ENCODE measurements at regions not wholly inside any gene's neighbourhood (a gene's known extent, or its start where the extent isn't known, plus 50 kb on each side); places are given as distances from the start of the nearest gene placed in this dataset.
"Not testable (repeated sequence)": the region's sequence is repeated elsewhere in the genome, so short reads cannot be mapped to it uniquely, and the experiment has no call there.

- no peak for DNase-seq
These were observed 397.6 kb downstream of the GBE1 start for GRCh38 chr3:81363816-81364215.

- DNase-seq: no peak
These were observed 407.3 kb downstream of the GBE1 start for GRCh38 chr3:81354119-81354518.

DNA sequence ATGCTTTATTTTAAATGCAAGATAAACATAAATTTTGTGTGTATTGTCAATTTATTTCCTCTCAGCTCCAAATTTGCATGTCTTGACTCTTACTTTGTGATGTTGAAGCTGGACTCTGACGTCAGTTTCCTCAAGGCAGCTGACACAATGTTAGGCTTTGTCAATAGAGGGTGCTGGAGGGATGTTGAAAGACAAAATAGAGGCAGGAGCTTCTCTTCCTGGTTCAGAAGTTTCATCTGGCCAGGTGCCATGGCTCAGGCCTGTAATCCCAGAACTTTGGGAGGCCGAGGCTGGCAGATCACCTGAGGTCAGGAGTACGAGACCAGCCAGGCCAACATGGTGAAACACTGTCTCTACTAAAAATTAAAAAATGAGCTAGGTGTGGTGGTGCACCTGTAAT, 408.6 kb downstream of the GBE1 start:
- DNase-seq: no peak

GRCh38 chr3:81349816-81350340, 411.6 kb downstream of the GBE1 start:
- peak; percentile 54 for DNase-seq

- DNase-seq: no peak
These were observed 422.2 kb downstream of the GBE1 start for GRCh38 chr3:81339040-81339845.

GRCh38 chr3:81336470-81336869, 425.0 kb downstream of the GBE1 start:
- no peak for DNase-seq

GRCh38 chr3:81329835-81330234, 431.6 kb downstream of the GBE1 start:
- DNase-seq: not testable (repeated sequence)

- DNase-seq: no peak
These were observed 435.2 kb downstream of the GBE1 start for GRCh38 chr3:81326245-81326644.

DNA sequence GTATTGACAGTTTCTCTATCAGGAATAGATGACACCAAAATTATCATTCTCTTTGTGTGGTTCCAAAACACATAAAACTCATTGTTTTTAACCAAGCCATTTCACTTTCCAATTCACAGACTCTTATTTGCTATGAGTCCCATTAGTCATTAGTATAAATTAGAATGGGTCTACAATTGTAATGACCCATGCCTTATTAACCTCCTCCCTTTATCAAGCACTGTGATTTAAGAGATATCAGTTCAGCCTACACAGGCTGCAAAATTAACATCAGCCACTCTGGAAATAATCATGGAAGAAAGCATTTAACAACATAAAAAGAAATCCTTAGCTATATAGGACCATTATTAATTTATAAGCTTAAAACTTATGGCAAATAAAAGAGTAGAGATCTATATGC, 440.6 kb downstream of the GBE1 start:
- DNase-seq: no peak

GRCh38 chr3:81315030-81315429, 446.4 kb downstream of the GBE1 start:
- no peak for DNase-seq

DNA sequence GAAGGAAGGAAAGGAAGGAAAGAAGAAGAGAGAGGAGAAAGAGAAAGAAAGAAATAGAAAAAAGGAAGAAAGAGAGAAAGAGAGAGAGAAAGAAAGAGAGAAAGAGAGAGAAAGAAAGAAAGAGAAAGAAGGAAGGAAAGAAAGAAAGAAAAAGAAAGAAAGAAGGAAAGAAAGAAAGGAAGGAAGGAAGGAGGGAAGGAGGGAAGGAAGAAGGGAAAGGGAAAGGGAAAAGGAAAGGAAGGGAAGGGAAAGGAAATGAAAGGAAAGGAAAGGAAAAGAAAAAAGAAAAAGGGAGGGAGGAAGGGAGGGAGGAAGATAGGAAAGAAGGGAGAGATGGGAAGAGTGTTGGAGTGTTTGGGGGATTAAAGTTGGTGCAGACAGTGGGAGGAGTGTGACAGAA, 450.1 kb downstream of the GBE1 start:
- no peak for DNase-seq

- no peak for DNase-seq
These were observed 453.1 kb downstream of the GBE1 start for GRCh38 chr3:81308306-81308705.

DNA sequence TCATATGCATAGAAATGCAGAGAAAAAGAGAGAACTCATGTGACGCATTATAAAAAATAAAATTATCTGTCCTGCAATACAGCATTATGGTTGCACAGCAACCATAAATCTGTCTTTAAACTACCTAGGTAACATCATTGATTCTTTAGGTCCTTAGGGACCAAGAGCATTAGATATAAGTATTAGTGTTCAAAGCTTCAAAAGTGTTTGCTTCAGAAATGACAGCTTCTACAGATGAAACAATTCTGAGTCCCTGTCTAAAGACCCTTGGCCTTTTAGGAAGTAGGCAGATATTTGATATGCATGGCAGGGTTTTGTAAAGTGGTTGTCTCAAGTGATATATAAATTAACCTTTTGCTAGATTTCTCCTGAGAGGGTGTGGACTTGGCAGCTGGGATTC, 454.2 kb downstream of the GBE1 start:
- no peak for DNase-seq

DNA sequence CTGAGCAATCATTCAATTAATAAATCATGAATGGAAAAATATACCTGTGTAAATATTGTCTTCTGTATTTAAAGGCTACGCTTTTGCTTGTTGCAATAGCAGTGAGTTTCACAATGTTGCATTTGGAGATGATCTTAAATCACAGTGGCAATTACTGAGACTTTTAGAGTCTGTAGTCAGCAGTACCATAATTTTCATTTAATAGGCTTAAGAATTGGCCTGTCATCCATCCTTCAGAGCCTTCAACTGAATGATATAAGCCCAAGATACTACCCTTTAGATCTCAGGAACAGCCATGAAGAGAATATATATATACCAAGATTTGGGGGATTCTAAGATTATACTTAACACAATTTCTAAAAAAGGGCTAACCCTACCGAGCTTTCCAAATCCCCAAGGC, 458.1 kb downstream of the GBE1 start:
- no peak for DNase-seq

DNA sequence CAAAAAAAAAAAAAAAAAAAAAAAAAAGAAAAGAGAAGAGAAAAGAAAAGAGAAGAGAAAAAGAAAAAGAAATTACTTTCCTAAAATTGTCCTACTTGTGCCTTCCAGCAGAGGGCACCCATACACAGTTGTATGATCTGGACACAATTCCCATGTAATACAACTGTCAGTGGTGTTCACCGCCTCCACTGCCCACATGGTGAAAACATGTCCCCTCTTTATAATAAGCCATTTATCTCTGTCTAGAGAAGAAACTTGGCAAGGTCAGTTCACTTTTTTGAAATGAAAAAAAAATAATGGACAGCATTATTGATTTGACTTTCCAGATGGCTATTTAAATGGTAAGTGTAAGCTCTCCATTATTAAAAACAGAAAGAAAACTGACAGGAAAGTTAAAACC, 459.4 kb downstream of the GBE1 start:
- DNase-seq: peak; percentile 39

GRCh38 chr3:81301230-81301629, 460.2 kb downstream of the GBE1 start:
- DNase-seq: no peak

DNA sequence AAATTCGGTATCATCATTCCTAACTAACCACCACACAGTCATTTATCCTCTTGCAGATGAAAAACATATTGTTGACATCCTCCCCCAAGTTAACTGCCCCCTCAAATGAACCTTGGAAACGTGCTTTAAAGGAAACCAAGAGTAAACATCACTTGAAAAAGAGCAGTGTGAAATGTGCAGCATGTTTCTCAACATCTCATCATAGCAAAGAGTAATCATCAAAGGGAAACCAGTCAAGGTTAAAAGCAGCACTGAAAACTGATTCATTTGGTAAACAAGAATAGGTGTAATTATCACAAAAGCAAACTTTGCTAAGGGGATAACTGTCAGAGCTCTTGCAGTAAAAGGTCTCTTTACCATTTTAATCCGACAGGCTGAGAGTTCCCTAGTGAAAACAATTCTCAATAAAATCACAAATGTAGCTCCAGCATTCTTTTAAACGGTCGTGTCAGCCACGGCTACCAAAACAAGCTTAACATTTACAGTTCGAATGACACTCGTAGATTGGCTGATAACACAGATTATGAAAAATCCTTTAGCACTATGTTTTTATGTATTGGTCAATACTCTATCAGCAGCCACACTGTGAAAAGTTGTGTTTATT, 461.0 kb downstream of the GBE1 start:
- no peak for DNase-seq

GRCh38 chr3:81299481-81299880, 462.0 kb downstream of the GBE1 start:
- DNase-seq: no peak

DNA sequence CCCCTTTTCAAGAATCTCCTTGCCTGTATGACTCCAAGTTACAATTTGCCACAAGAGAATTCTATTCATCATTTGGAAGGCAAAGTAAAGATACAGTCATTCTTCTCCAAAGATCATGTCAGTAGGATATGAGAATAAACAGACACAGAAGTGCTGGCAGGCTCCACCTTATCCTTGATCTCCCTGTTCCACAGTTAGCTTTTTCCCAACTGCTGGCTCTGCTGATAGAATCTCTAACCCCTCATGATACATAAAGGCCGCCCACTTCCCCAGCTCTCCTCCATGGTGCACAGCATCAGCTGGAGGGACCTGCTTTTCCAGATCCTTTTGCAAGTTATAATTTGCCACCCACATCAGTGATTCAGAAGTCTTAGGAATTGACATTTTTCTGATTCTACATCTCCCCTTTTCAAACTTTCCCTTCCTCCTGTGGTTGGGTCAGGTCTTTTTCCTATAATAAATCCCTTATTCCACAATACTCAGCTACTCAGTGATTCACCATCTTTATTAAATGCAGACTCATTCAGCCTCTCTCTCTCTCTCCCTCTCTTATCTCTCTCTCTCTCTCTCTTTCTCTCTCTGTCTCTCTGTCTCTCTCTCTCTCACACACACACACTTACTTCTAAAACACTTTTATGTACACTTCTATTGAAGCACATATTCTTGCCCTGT, 465.4 kb downstream of the GBE1 start:
- DNase-seq: no peak

DNA sequence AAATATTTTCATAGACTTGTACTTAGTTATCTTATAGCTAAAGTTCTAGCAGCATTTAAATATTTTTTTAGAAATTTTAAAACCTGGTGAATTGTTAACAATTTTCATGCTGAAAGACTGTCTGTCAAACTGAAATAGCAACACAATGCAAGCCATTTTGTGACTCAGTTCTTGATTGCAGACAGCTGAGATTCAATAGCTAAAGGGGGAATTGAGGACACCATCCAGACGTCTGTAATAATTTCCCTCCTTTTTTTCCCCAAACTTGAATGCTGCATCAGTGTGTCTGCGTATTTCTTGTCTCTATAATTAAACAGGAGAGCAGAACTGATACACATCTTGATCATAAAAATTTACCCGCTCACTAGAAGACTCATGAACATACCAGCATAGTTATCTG, 468.3 kb downstream of the GBE1 start:
- DNase-seq: no peak

DNA sequence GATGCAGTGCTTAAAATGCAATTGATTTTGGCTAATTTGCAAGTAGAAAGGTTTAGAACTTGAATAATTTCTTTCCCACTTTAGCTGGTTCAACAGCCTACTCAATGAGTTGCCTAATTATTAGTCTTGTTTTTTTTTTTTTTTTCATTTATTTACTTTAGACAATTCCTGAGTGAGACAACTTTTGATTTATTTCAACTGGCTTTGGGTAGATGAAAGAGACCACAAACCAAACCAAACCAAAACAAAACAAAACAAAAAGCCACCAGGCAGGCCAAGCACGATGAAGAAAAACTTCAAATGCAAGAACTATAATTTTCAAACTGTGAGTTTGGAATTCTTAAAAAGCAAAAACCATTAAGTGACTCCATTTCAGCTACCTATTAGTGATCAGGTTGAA, 469.9 kb downstream of the GBE1 start:
- DNase-seq: no peak

- no peak for DNase-seq
These were observed 471.8 kb downstream of the GBE1 start for GRCh38 chr3:81289676-81290075.

DNA sequence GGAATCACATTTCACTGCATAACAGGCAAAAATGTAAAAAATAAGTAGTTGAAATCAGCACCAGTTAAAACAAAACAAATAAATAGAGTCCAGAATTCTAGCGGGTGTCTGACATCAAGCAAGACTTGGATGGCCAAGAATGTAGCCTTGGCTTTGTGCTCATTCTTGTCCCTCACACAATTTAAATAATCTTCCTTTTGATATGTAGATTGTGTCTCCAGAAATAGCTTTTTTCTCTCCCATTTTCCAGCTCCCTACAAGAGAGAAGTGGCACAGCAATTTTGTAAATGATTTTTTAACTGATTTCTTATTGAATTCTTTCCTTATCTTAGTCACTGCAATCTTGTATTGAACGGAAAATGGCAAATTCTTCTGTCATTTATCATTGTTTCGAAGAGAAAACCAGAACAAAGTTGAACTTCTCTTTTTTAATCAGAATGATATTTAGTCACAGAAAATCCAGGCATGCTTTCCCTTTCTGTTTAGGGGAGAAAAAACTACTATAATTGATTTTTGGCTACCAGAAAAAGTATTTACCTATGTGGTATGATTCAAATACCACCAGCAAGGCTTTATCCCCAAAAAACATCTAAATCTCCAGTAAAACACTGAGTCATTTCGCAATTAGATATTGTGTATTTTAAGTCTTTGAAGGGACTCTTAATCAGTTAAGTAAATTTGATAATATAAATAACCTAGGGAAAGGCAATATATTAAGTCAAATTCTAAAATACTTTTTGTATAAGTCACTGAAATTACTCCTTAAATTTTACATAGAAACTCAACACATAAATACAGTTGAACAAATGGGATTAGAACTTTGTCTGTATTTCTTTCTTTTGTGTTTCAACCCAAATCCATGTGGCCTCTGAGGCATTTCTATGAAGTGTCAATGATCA, 481.7 kb downstream of the GBE1 start:
- DNase-seq: no peak
